ENCODE measurements at regions not wholly inside any gene's neighbourhood (a gene's known extent, or its start where the extent isn't known, plus 50 kb on each side); places are given as distances from the start of the nearest gene placed in this dataset.

- TF ChIP-seq CTCF (IDR thresholded peaks at IDR 0.05), result no peak
- no peak for TF ChIP-seq POLR2A (IDR thresholded peaks at IDR 0.05)
- TF ChIP-seq EP300 (IDR thresholded peaks at IDR 0.05), result no peak
Measured at GRCh38 chr14:49446801-49447200, 139.4 kb downstream of the RPS29 start.

Data from ovary (tissue), 3 donors.